Lower leg skin (tissue), 3 donors: ENCODE measurements at regions not wholly inside any gene's neighbourhood (a gene's known extent, or its start where the extent isn't known, plus 50 kb on each side); places are given as distances from the start of the nearest gene placed in this dataset.

Source experiments
- CTCF ChIP-seq, 3 donors: fragments of 450-650 bp; IDR thresholded peaks; one replicate each; pipeline ENCODE4 v1.5.1; 2016; ENCODE audit warnings: antibody characterized with exemption in 3 of 3, mild to moderate bottlenecking in 3 of 3, moderate library complexity in 2 of 3
- POLR2A ChIP-seq, 2 donors: fragments of 450-650 bp; IDR thresholded peaks; one replicate each; pipeline ENCODE4 v1.6.1; 2016 to 2017; ENCODE audit warnings: antibody characterized with exemption in 2 of 2, mild to moderate bottlenecking in 1 of 2, moderate library complexity in 1 of 2

- TF ChIP-seq CTCF (IDR thresholded peaks at IDR 0.05) (no peak), POLR2A (IDR thresholded peaks at IDR 0.05) (no peak)
Measured at GRCh38 chr3:66744986-66745385, 244.2 kb upstream of the LRIG1 start.
